K562 (cell line): ENCODE measurements at regions not wholly inside any gene's neighbourhood (a gene's known extent, or its start where the extent isn't known, plus 50 kb on each side); places are given as distances from the start of the nearest gene placed in this dataset.

Source experiments
- ATAC-seq: fragments of 200-7000 bp; cut with Tn5 transposase; 3 replicates; pipeline ENCODE4 v1.9.1; 2020; ENCODE audit warnings: moderate library complexity
- BruUV-seq: library from RNA; stranded (reverse); fragments of 400-500 nt; replicated peaks from 2 replicates; lab custom pipeline; 2021; lab: Mats Ljungman, UMichigan
- CTCF ChIA-PET: fragments of 300-600 bp; formaldehyde crosslinking; extraction: SDS; loops from one replicate; lab custom pipeline; 2021; ENCODE audit warnings: low intra/inter-chr PET ratio; lab: Yijun Ruan, JAX
- POLR2A ChIA-PET: fragments of 300-600, 350-650 bp; sonication (Branson Sonifier 250); formaldehyde crosslinking; extraction: SDS; loops from one replicate; lab custom pipeline; 2021; ENCODE audit warnings: antibody characterized with exemption, inconsistent platforms; lab: Yijun Ruan, JAX
- DNase-seq, 4 experiments: peaks; one replicate each; pipeline versions ENCODE4 v3.0.0 to v3.0.0-alpha.2; 2011 to 2018; ENCODE audit warnings: low spot score in 3 of 4, mixed read lengths in 3 of 4; ENCODE audit errors: extremely low read depth in 1 of 4
- FAIRE-seq: peaks from 2 replicates; lab custom pipeline; 2011; peaks lifted over from hg19 to GRCh38; lab: Jason Lieb, UNC
- H2AFZ ChIP-seq: 2 replicates; pipeline ENCODE4 v1.6.0; 2011; ENCODE audit warnings: low read depth, low read length, control low read depth, inconsistent platforms
- H3K27ac ChIP-seq: fragments of 200-600 bp; 3 replicates; pipeline ENCODE4 v1.8.0; 2011; ENCODE audit warnings: low read depth, mild to moderate bottlenecking, control low read depth, inconsistent platforms, low read length, moderate library complexity, mixed read lengths; ENCODE audit errors: extremely low read depth
- H3K27me3 ChIP-seq, 2 experiments: fragments of 300-600 bp in 1 of 2; 2 replicates in 1 of 2; 3 replicates in 1 of 2; pipeline versions ENCODE4 v1.6.0 to v1.8.0; 2011; ENCODE audit warnings: inconsistent platforms in 2 of 2, low read length in 2 of 2, mild to moderate bottlenecking in 1 of 2, mixed read lengths in 1 of 2, moderate library complexity in 1 of 2; ENCODE audit not compliant: control insufficient read depth in 2 of 2, insufficient read depth in 2 of 2
- H3K36me3 ChIP-seq: fragments of 300-600 bp; 3 replicates; pipeline ENCODE4 v1.8.0; 2011; ENCODE audit warnings: mild to moderate bottlenecking, low read length, inconsistent platforms; ENCODE audit not compliant: control insufficient read depth, insufficient read depth
- H3K4me1 ChIP-seq, 2 experiments: fragments of 200-600 bp in 1 of 2; replicated peaks in 1 of 2; 2 replicates in 1 of 2; 3 replicates in 1 of 2; pipeline versions ENCODE4 v1.5.1 to v1.8.0; 2011; ENCODE audit warnings: inconsistent platforms in 2 of 2, low read length in 2 of 2, mild to moderate bottlenecking in 1 of 2, mixed read lengths in 1 of 2, moderate library complexity in 1 of 2; ENCODE audit not compliant: control insufficient read depth in 2 of 2, insufficient read depth in 2 of 2
- H3K4me2 ChIP-seq: 2 replicates; pipeline ENCODE4 v1.6.1; 2011; ENCODE audit warnings: low read length, control low read depth, inconsistent platforms, mixed read lengths; ENCODE audit not compliant: insufficient read depth
- H3K4me3 ChIP-seq: fragments of 200-600 bp; sonication (generic), shearing (Covaris generic); 2 replicates; pipeline ENCODE4 v1.5.1; 2016; ENCODE audit warnings: control low read depth, inconsistent platforms
- H3K79me2 ChIP-seq: fragments of 200-600 bp; 3 replicates; pipeline ENCODE4 v1.8.0; 2011; ENCODE audit warnings: low read length, inconsistent platforms; ENCODE audit not compliant: control insufficient read depth, insufficient read depth
- H3K9ac ChIP-seq, 2 experiments: 2 replicates each; pipeline versions ENCODE4 v1.6.0 to v1.6.1; 2011; ENCODE audit warnings: low read depth in 2 of 2, low read length in 2 of 2, control low read depth in 1 of 2, inconsistent platforms in 1 of 2, mild to moderate bottlenecking in 1 of 2, mixed read lengths in 1 of 2; ENCODE audit not compliant: insufficient read depth in 1 of 2
- H3K9me1 ChIP-seq: one replicate; pipeline ENCODE4 v1.6.0; 2011; ENCODE audit warnings: inconsistent platforms, mild to moderate bottlenecking, low read length, moderate library complexity; ENCODE audit not compliant: control insufficient read depth, insufficient read depth
- H3K9me3 ChIP-seq: replicated peaks from 2 replicates; pipeline ENCODE4 v1.5.1; 2011; ENCODE audit warnings: low read depth, low read length, inconsistent platforms; ENCODE audit not compliant: control insufficient read depth, insufficient read depth
- H4K20me1 ChIP-seq: replicated peaks from 2 replicates; pipeline ENCODE4 v1.6.1; 2011; ENCODE audit warnings: low read length, inconsistent platforms, mixed read lengths; ENCODE audit not compliant: control insufficient read depth, insufficient read depth
- CHD1 ChIP-seq: fragments of 200-600 bp; sonication (generic); IDR thresholded peaks from one replicate; pipeline ENCODE4 v1.6.1; 2012; ENCODE audit warnings: mild to moderate bottlenecking, moderate library complexity, low read length, inconsistent platforms
- GATAD2A ChIP-seq: fragments of 450-650 bp; IDR thresholded peaks from 2 replicates; pipeline ENCODE4 v1.6.1; 2017
- GATAD2B ChIP-seq: fragments of 450-650 bp; IDR thresholded peaks from 2 replicates; pipeline ENCODE4 v1.6.1; 2017; ENCODE audit warnings: mild to moderate bottlenecking, borderline replicate concordance
- MIER1 ChIP-seq: fragments of 450-650 bp; IDR thresholded peaks from 2 replicates; pipeline ENCODE4 v1.6.1; 2016; ENCODE audit warnings: antibody characterized with exemption, mild to moderate bottlenecking, low read depth
- NELFE ChIP-seq: IDR thresholded peaks from 2 replicates; pipeline ENCODE4 v1.6.1; 2011; ENCODE audit warnings: mild to moderate bottlenecking; ENCODE audit not compliant: insufficient read depth, insufficient read length
- NONO ChIP-seq, 2 experiments: fragments of 200-400 bp in 1 of 2; fragments of 450-650 bp in 1 of 2; formaldehyde crosslinking in 1 of 2; IDR thresholded peaks; 2 replicates each; pipeline ENCODE4 v1.6.1; 2017; ENCODE audit warnings: low read depth in 2 of 2, mild to moderate bottlenecking in 2 of 2, moderate library complexity in 2 of 2, low read length in 1 of 2
- PCBP1 ChIP-seq: fragments of 200-400 bp; formaldehyde crosslinking; IDR thresholded peaks from 2 replicates; pipeline ENCODE4 v1.6.1; 2018; ENCODE audit warnings: mild to moderate bottlenecking, low read depth, low read length; ENCODE audit not compliant: poor library complexity, severe bottlenecking
- ZNF561 ChIP-seq: fragments of 450-650 bp; formaldehyde crosslinking; conservative IDR thresholded peaks from 2 replicates; pipeline ENCODE4 v1.4.0; 2020; ENCODE audit warnings: mild to moderate bottlenecking, moderate library complexity
- WGBS: fragments of 100-300 bp; shearing (Covaris generic); methylation state at CpG from one replicate; pipeline ENCODE4 v1.1.6; 2016; ENCODE audit warnings: low coverage, mixed read lengths; ENCODE audit not compliant: insufficient coverage; ENCODE audit errors: missing lambda C conversion rate; 5-methylcytosine and 5-hydroxymethylcytosine counted together
- in situ Hi-C: fragments of 300-500 bp; cut with MboI; formaldehyde crosslinking; loops from 4 replicates; pipeline ENCODE4 v1.15.0; 2018; ENCODE audit warnings: inconsistent platforms, mixed read lengths
- intact Hi-C: fragments of 100-400 bp; cut with micrococcal nuclease; formaldehyde crosslinking; loops from 2 replicates; pipeline ENCODE4 v1.14.2; 2022

DNA sequence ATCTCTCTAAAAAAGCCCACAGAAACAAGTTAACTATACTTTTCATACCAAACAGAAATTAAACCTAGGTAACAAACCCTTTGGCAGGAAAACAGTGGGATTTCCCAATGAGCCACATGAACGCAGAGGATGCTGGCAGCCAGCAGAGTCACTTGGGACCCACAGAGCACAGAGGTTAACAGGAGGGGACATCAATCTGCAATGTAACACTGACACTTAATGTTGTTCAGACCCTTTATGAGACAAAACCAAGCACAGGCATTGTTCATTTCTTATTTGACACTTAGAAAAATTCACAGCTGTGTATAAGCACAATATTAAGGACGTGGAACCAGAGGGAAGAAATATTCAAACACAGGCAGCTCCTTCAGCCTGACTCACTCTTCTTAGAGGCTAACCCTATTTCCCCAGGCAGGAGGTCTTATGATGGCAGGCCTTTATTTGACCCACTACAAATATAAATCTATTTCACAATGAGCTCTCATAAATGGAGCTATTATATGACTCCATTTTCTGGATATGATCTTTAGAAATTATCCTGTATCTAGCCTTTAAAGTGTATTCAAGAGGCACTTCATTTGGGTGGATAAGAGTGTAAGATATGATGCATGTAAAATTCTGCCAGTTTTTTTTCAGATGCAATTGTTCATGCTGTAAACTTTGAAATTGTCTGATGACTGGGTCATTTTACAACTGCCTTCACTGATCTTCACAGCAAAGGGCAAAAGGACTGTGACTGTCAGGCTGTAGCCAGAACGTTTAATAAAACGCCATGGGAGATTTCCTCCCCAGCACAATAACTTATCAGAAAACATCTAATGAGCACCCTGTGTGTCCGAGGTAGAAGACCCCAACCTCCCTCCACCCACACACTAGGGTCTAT lies 132.8 kb upstream of the SATB2 start (continued):
- TF ChIP-seq PCBP1, result no peak
- TF ChIP-seq GATAD2A, result no peak
- no peak for TF ChIP-seq GATAD2B
- no peak for TF ChIP-seq NELFE
- TF ChIP-seq NONO (IDR thresholded peaks at IDR 0.05; ENCODE audit: low read depth in 2 of 2, low read length in 1 of 2), result no peak
- TF ChIP-seq MIER1, result no peak
- no peak for TF ChIP-seq CHD1

DNA sequence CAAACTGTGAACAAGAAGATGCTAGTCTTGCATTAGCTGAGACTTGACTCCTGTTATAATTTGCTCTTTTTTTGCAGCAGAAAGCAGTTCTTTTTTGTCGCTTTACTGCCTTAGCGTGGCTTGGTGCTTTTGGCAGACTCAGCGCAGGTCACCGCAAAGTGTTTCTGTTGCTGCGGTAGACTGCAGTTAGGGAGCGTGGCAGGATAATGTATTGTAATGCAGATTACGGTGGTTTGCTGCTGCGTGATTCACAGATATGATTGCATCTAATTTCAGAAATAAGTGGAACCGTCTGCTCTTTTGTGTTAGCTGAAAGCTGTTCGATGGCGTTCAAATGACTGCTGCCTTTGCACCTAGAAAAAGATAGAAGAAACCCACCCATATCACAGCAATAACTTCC lies 131.6 kb upstream of the SATB2 start:
- no peak for ATAC-seq
- no TSS peak for BruUV-seq

More for the DNA sequence above, 131.6 kb upstream of the SATB2 start:
- no peak overlapping the region for H3K9ac ChIP-seq
- no peak overlapping the region for H3K4me2 ChIP-seq
- no peak overlapping the region for H3K27ac ChIP-seq
- no peak for DNase-seq
- no peaks in the 10 kb centered on the region for H4K20me1 ChIP-seq
- H2AFZ ChIP-seq, result no peak overlapping the region
- intact Hi-C loops (no loop called here), in situ Hi-C loops (no loop called here)
- H3K79me2 ChIP-seq, result no peaks in the 10 kb centered on the region
- no peak for TF ChIP-seq ZNF561 (CRISPR knock-in tag)
- H3K4me3 ChIP-seq, result no peak overlapping the region
- no peaks in the 10 kb centered on the region for H3K9me3 ChIP-seq
- POLR2A ChIA-PET, result no interaction called here
- H3K9me1 ChIP-seq, result no peaks in the 10 kb centered on the region
- 12% methylated on average over 11 of the region's 11 CpGs for WGBS
- no peaks in the 10 kb centered on the region for H3K4me1 ChIP-seq
- H3K36me3 ChIP-seq, result no peaks in the 10 kb centered on the region
- FAIRE-seq, result no peak
- H3K27me3 ChIP-seq, result no peaks in the 10 kb centered on the region; a peak in 2 of 5 replicates
- CTCF ChIA-PET, result no interaction called here
